Mesothelial cell of epicardium (in vitro differentiated cells): ENCODE measurements at regions not wholly inside any gene's neighbourhood (a gene's known extent, or its start where the extent isn't known, plus 50 kb on each side); places are given as distances from the start of the nearest gene placed in this dataset.

ENCODE experiments used
- DNase-seq, 2 experiments: peaks; one replicate each; pipeline ENCODE4 v3.0.0; 2021; ENCODE audit warnings: low spot score in 2 of 2; ENCODE audit not compliant: unreplicated experiment in 2 of 2
- H3K27ac Mint-ChIP-seq: 2 replicates; pipeline ENCODE4 v1.8.0; 2021; ENCODE audit warnings: mixed read lengths
- H3K27me3 Mint-ChIP-seq: 2 replicates; pipeline ENCODE4 v1.8.0; 2021; ENCODE audit warnings: low read depth, mixed read lengths
- H3K36me3 Mint-ChIP-seq: 2 replicates; pipeline ENCODE4 v1.8.0; 2021; ENCODE audit warnings: mixed read lengths
- H3K4me1 Mint-ChIP-seq: 2 replicates; pipeline ENCODE4 v1.8.0; 2021; ENCODE audit warnings: mixed read lengths
- H3K4me3 Mint-ChIP-seq: 2 replicates; pipeline ENCODE4 v1.8.0; 2021; ENCODE audit warnings: mild to moderate bottlenecking, moderate library complexity, mixed read lengths
- H3K9me3 Mint-ChIP-seq: 2 replicates; pipeline ENCODE4 v1.8.0; 2021; ENCODE audit warnings: mixed read lengths
- CTCF ChIP-seq: fragments of 200-600 bp; sonication (generic); IDR thresholded peaks from one replicate; pipeline ENCODE4 v1.5.0; 2021; ENCODE audit warnings: antibody characterized with exemption; ENCODE audit not compliant: unreplicated experiment

GRCh38 chr6:113170454-113170853 lies 686.7 kb upstream of the MARCKS start:
- H3K4me3 Mint-ChIP-seq, result no peak overlapping the region
- peaks cover 4% of the 10 kb centered on the region for H3K36me3 Mint-ChIP-seq
- TF ChIP-seq CTCF, result no peak
- peaks cover 10% of the 10 kb centered on the region for H3K9me3 Mint-ChIP-seq
- DNase-seq, result no peak
- no peak overlapping the region for H3K27ac Mint-ChIP-seq
- no peaks in the 10 kb centered on the region for H3K27me3 Mint-ChIP-seq
- H3K4me1 Mint-ChIP-seq, result peaks cover 14% of the 10 kb centered on the region

- Mint-ChIP-seq H3K36me3 (peaks cover 4% of the 10 kb centered on the region), H3K27me3 (no peaks in the 10 kb centered on the region), H3K9me3 (peaks cover 10% of the 10 kb centered on the region), H3K4me3 (no peak overlapping the region), H3K27ac (peak overlapping the region; percentile 21), H3K4me1 (peaks cover 14% of the 10 kb centered on the region)
- TF ChIP-seq CTCF, result no peak
- no peak for DNase-seq
Measured at GRCh38 chr6:113171882-113172281, 685.3 kb upstream of the MARCKS start.

GRCh38 chr6:113172531-113172966 lies 684.6 kb upstream of the MARCKS start:
- Mint-ChIP-seq H3K9me3 (peaks cover 10% of the 10 kb centered on the region), H3K36me3 (peaks cover 4% of the 10 kb centered on the region), H3K4me3 (no peak overlapping the region), H3K27me3 (no peaks in the 10 kb centered on the region), H3K4me1 (peaks cover 14% of the 10 kb centered on the region), H3K27ac (peak overlapping the region; percentile 7)
- no peak for DNase-seq
- TF ChIP-seq CTCF, result no peak

DNA sequence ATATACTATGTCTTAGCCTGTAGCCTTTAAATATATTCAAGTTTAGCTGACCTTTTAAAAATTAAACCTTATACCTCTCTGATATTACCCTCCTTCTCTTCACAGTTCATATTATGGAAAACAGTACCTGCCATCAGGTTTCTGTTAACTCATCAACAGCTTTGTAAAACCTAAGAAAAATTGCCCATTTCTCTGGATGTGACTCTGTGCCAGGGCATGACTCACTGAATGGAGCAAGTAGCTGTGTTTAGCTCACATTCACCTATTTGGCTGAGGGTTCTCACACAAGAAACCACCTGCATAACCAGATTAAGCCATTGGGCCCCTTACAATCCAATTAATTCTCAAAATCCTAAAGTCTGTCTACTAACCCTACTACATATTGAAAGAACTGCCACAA lies 678.8 kb upstream of the MARCKS start:
- H3K27ac Mint-ChIP-seq, result no peak overlapping the region
- no peak overlapping the region for H3K4me3 Mint-ChIP-seq
- TF ChIP-seq CTCF, result no peak
- no peaks in the 10 kb centered on the region for H3K36me3 Mint-ChIP-seq
- no peaks in the 10 kb centered on the region for H3K27me3 Mint-ChIP-seq
- peaks cover 10% of the 10 kb centered on the region for H3K4me1 Mint-ChIP-seq
- no peaks in the 10 kb centered on the region for H3K9me3 Mint-ChIP-seq
- DNase-seq, result no peak

DNA sequence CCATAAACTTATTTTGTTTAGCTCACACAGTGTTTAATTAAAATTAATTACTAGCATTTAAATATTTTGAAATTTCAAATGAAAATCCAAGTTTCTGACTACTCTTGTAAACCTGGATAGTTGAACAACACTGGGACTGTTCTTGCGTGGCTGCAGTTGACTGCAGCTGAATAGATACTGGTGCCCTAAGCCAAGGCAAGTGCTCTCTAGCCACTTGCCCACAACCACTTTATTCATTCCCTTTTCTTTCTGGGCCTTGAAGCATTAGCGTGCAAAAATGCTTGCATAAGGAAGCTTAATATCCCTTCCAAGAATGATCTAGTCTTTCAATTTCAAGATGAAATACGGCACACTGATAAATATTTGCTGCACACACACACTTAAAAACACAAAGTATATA lies 676.0 kb upstream of the MARCKS start:
- Mint-ChIP-seq H3K9me3 (no peaks in the 10 kb centered on the region), H3K27me3 (no peaks in the 10 kb centered on the region), H3K4me1 (peaks cover 13% of the 10 kb centered on the region), H3K27ac (no peak overlapping the region), H3K36me3 (no peaks in the 10 kb centered on the region), H3K4me3 (no peak overlapping the region)
- no peak for DNase-seq
- TF ChIP-seq CTCF, result no peak
